NCI-H1694 (cell line): ENCODE measurements at regions not wholly inside any gene's neighbourhood (a gene's known extent, or its start where the extent isn't known, plus 50 kb on each side); places are given as distances from the start of the nearest gene placed in this dataset.

Experiments
- DNase-seq: peaks from one replicate; lab custom pipeline; 2025; lab: John Stamatoyannopoulos, UW

DNA sequence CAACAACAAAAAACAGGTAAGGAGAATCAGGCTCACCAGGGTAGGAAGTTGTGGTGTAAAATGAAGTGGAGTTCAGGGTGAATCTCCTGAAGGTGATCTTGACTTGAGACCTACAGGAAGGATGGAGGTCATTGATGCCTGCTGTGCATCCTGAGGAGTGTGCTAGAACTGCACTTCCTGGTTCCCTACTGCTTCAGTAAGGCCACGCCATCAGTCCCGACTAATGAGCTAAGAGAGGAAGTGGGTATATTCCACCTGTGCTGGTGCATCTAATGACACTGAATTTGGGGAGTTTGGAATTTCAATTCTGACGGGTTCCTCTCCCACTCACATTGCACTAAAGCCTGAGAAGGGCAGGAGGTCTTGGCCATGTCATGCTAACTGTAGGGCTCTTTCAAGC is 349.3 kb upstream of the SLC14A2 start:
- no peak for DNase-seq

DNA sequence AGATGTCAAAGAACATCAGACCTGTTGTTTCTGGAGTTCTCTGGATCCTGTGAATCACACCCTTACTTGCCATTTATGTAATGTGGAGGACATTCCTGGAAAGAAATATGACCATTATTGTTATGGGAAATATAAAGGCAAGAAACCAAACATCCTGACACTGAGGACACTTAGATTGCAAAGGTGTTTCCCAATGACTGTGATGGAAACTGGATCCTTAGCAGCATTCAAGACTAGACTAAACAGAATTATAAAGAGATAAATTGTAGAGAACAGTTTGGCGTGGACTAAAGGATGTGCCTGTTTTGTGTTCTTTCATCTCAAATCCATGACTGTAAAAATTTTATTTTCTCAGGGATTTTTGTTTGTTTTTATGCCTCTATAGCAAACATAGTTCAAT is 347.7 kb upstream of the SLC14A2 start:
- DNase-seq = no peak

DNA sequence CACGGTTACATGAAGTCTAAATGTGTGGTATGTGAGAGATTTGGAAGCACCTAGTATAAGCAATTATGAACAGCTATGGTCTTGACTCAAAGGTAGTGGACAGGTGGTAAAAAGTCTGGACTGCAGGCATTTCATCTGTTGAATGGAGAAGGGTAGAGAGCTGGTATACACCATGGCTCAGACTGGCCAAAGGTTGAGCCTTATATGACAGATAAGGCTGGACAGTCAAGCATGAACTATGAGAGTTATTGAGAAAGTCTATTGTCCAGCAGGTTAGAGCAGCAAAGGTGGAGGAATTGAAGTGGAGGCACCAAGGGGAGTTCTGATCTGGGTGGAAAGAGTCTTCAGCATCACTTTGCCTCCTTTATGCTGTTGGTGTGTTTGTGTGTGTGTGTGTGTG is 346.7 kb upstream of the SLC14A2 start:
- no peak for DNase-seq

DNA sequence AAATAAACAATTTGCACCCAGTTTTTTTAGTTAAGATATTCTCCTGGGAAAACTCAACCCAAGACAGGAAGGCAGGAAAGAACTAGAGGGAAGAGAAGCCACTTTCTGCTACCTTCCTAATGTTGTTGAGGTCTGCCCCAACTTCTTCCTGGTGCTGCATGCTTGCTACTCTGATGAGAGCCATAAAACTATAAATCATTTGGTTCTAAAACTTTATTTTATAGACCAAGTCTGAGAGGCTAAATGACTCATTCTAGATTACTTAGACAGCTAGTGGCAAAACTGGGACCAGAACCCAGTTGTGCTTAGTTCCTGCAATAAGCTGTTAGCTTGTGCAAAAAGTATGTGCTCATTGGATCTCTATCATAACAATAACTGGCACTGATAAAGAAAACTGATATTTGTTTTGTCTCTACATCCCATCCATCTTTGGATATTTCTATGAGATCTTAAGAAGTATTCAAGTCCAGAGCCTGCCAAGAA is 344.9 kb upstream of the SLC14A2 start:
- no peak for DNase-seq

DNA sequence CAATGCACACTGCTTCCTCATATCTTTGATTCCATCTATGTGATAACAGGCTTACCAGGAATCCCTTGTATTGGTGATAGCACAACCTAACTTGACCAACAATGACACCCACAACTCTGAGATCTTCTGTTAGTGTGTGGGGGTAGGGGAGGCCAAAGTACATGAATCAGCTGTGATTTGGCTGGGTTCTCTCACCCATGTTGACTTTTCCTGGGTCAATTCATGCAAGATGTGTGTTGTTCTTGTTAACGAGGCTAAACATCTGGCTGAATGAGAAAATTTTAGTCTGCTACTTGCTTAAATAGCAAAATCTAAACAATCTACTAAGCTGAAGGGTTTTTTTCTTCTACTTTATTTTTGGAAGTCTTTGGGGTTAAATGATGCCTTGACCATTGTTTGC is 341.2 kb upstream of the SLC14A2 start:
- DNase-seq = no peak

DNA sequence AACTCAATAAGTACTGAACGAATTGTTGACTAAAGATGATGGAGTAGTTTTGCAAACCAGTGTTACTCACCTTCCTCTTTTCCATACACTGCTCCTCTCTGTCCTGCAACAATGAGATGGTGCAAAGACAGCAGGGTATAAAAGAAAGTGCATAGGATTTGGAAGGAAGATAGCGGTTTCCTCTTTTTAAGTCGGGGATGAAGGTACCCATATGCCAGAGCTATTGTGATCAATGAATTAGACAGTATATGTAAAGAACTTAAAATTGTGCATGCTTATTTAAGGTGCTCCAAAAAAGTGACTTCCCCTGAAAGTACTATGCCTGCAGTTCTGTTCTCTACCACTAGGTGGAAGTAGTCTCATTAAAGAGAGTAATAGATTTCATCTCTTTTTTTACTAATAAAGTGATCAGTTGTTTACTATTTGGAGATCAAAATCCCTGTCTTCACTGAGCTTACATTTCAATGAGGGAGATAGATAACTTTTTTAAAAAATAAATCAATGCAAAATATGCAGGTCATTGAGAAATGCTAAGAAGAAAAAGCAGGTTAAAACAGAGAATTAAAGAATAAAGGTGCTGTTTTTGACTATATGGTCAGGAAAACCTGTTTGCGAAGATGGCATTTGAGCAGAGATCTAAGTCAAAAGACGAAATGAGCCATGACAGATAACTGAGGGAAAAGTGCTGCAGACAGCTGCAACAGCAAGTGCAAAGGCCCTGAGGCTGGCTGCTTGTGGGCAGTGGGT is 339.7 kb upstream of the SLC14A2 start:
- DNase-seq = no peak

DNA sequence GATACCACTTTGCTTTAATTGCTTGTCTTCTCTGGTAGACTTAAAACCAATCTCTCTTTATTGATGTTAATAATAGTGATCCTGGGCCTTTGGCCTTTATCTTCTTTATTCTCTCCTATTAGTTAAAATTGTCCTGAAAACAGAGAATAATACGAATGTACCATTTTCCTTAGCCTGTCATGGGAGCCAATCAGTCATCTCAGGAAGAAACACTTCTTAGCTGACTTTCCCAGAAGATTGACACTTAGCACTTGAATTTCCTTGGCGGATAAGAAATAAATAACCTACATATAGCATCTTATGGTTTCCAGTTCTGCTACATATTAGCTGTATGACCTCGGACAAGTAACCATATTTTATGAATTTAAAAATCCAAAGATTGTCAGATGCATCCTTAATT is 338.4 kb upstream of the SLC14A2 start:
- DNase-seq = no peak

DNA sequence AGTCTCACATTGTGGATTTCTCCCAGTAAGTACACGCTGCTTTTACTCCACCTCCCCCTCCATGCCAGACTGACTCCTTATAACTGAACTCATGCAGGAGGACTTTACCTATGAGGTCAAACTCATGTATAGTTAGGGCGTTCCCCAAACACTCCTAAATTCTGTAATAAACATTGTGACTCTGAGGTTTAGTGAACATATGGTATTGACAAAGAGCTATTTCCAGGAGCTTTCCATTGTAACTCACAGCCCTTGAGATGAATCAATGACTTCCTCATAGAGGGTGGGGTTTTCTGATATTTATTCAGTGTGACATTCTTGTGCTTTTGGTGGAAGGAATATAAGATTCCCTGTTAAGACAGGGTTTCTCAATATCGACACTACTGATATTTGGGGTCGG is 337.4 kb upstream of the SLC14A2 start:
- no peak for DNase-seq

DNA sequence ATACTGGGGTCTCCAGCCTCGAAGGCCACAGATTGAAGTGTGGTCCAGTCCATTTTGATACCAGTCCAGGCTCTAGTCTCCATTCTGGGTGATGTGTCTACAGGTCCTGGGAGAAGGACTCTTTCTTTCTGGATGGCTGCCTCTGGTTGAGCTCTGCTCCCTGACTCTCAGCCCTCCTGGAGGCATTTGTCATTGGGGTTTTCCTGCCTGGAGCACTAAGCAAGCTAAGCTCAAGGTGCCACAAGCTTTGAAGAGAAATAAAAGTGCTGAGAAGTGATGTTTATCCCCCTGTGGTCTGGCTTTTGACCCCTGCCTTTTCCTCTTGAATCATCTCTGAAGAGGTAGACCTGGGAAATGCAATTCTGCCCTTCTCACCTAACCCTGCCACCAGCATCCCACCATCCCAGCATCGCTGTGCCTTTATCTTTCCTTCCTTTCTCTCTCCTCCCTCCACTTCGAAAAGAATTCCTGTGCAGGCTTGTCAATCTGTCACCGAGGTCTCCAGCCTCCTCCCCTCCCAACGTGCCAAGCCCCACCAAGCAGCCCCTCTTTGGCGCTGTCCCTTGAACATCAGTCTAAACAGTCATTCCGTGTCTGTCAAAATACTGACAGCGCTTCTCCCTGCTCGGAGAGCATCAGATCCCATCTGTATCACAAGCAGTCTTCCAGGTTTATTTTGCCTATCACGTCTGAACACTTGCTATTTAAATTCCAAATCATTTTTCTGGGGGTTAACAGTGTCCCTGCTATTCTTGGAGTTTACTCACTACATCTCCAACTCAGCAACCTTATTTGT is 334.6 kb upstream of the SLC14A2 start:
- no peak for DNase-seq

DNA sequence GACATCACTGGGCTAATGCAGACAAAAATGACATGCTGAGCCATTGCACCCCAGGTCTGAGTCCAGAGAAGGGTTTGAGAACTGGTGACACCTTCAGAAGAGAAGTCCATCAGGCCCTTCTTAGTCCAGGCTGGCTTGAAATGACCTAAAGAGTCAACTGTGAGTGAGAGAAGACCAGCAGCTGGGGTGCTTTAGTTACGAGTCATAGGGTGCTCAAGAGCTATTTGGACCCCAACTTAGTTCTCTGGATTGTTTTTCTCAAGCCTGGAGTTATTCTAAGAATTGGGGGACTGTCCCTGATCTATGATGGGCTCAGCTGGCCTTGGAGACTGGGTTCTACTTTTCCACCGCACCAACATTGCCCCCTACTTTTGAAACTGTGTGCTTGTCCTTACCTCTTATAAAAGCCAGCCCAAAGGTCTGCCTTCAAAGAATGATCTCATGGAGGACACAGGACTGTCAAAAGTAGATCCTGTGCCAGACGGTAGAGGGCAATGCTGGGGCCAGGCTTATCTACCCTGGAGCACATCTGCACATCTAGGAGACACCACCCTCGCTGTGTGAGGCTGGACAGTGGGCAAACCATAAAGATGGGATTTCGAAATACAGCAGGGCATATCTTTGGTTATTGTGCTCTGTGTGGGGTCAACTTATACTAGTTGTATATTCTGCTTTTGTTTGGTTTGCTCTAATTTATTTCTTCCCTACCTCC is 333.0 kb upstream of the SLC14A2 start:
- no peak for DNase-seq

DNA sequence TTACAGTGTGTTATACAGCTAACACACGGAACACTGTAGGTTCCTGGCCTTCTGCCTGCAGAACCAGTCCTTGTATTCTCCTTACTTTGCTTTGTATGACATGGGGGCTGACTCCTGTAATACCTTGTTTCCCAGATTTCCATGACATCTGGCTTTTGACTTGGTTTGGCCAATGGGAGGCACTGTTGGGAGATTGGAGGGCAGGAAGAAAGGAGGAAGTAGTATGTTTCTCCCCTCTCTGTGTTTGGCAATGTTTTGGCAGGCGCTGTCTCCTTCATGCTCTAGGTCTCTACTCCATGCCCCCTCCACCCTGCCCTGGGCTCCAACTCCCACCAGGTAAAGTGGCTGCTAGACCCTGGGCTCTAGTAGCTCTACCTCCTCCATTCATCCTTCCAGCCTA is 331.1 kb upstream of the SLC14A2 start:
- DNase-seq = no peak

DNA sequence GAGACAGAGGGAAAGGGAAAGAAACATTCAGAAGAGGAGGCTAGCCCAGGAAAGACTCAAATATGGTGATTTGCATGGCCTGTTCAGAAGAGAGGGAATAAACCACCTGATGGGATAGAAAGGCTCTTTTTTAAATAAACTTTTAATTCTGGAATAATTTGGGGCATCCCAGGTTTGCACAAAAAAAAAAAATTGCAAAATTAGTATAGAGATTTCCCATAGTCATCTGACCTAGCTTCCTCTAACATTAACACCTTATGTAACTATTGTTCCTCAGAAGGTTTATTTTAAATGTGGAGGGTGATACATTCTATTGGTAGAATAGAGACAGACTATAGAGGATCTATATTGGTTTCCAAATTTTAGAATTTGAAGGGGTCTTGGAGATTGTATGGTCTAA is 330.4 kb upstream of the SLC14A2 start:
- DNase-seq = no peak

DNA sequence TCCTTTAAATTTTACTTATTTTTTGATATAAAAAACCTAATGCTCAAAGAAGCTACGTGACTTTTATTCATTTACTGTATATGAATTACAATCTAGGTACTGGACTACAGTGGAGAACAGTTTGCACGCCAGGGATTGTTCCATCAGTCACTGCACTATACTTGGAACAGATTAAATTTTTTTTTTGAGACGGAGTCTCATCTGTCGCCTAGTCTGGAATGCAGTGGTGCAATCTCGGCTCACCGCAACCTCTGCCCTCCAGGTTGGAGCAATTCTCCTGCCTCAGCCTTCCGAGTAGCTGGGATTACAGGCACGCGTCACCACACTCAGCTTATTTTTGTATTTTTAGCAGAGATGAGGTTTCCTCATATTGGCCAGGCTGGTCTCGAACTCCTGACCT is 330.0 kb upstream of the SLC14A2 start:
- DNase-seq = no peak

DNA sequence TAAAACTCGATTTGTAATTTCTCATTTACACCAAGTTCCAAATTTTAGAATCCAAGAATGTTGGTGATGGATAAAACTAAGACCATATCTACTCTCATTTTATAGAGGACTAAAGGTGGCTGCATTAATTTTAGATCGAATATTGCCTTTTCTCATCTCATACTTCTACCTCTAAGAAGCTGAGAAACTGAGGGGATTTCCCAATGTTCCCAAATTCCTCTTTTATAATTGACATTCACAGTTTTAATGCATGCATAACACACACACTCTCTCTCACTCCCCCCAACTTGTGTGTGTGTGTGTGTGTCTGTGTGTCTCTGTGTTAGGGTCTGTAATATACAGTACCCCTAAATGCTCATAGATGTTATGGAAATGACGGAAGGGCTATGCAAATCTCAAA is 328.8 kb upstream of the SLC14A2 start:
- no peak for DNase-seq

DNA sequence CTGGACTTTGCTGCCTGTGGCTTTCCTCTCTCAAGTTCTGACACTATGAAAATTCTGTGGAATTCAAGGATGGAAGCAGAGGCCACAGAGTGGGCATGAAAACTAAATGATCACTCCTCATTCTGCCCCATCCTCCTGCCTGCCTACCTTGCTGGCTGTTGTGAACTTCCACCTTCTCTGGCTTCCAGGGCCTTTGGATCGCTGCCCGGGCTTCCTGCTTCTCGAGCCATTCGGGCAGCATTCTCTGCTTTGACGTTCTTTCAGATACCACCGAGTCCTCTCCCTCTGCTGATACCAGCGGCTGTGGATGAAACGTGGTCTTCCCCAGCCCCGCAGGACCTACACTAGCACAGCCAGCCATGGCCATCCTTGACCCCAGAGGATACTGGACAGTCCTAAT is 327.7 kb upstream of the SLC14A2 start:
- DNase-seq = no peak

DNA sequence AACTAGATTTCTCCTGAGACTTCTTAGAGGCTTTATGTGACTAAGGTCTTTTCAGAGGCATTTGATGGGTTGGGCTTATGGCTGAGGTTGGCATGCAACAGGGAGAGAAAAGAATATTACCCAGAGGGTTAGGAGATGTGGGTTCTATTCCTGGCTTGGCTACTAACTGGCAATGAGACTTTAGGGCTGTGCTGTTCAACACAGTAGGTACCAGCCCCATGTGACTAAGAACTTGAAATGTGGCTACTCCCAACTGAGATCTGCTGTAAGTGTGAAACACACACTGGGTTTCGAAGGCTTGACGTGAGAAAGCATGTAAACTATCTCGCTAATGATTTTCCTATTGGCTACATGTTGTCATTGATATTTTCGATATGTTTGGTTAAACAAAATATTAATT is 324.9 kb upstream of the SLC14A2 start:
- no peak for DNase-seq

DNA sequence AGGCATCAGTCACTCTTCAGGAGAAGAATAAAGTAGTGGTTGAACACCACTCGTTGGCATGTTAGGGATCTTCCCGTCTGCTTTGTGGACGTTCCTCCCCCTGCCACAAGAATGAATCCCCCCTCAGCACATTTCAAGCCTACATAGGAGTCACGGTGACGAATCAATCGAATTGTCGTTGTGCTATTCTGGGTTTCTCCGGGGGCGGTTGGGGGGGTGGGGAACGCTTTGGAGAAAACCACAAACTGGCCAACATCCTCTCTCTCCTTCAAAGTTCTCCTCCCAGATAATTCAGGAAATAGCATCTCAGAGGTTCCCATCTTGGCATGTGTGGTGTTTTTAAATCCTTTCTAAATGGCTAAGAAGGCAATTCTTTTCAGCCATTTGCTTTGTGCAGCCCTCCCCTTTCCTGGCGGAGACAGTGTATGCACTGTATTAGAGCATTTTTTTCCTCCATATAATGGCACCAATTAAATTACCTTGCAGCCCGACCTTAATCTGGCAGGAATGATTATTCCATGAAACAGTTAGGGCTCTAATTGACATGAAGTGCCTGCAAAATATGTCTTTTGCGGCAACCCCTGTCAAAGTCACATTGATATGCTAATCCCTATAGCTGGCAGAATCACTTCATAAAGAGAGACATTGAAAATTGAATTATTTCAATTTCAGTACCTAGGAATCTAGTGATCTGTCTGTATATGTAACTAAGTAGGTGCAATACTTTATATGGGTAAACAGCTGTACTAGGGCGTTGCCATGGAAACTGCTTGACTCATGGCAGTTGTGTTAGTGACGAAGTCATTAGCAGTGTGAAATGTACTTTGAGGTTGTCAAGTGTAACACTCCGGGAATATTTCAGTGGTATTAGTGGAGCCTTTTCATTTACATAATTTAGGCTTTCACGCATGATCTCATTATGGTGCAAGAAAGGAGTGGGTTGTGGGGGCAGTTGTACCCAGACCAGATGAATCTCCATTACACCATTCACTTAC is 323.4 kb upstream of the SLC14A2 start:
- no peak for DNase-seq

DNA sequence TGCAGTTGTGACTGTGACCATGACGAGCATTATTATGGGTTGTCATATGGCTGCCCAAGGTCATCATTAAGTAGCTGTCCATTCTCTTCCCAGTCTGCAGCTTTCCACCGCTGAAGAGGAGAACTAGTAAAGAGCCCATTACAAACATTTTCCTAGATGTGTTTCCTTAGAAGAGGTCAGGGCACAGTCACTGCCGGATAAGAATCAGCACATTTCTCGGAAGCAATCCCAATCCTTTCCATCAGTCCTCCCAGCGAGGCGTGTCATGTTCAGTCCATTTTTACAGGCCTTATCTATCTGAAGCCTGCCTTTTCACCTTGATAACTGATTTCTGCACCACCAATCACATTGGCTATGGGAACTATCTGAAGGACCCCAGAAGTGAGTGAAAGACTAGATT is 319.9 kb upstream of the SLC14A2 start:
- no peak for DNase-seq

DNA sequence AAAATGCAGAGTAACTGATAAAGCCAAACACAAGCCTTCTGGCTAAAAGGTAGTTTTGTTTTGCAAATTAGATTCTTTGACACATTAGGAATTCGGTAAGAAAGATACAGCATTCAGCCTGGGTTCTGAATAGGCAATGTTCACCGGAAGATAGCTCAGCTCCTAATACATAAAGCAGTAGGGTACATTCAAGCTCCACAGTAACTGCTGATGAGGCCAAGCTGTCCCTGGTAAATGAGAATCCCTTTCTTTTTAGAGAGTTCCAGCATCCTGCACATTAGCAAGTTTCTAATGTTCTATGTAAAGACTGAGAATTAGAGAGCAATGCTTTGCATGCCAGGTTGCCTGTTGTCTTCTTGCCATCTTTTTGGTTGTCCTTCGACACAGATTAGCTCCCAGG is 316.3 kb upstream of the SLC14A2 start:
- no peak for DNase-seq

DNA sequence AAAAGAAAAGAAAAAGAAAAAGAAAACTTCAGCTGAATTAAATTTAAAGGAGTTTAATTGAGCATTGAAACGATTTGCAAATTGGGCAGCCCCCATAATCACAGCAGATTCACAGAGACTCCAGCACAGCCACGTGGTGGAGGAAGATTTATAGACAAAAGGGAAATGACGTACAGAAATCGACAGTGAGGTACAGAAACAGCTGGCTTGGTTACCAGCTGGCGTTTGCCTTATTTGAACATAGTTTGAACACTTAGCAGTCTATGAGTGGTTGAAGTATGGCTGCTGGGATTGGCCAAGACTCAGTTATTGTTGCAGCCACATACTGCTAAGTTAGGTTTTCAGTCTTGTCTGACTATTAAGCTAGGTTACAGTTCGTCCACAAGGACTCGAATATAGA is 312.2 kb upstream of the SLC14A2 start:
- no peak for DNase-seq

DNA sequence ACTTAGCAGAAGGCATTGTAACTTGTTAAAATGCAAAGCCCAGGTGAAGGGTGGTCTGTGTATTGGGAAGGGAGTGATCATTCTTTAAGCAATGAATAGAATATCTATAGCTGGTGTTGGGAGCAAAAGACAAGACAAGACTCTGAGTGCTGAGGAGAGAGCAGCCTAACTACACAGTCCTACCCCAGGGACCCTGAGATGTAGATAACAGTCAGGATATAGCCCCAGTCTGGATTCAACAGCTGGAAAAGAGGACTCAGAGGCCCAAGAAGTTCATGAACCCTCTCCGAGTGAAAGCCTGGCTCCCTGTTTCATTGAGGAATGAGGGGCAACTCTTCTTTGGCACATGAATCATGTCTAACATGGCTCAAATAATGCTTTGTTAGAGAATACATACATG is 310.7 kb upstream of the SLC14A2 start:
- no peak for DNase-seq
